NB4 (cell line): ENCODE measurements at regions not wholly inside any gene's neighbourhood (a gene's known extent, or its start where the extent isn't known, plus 50 kb on each side); places are given as distances from the start of the nearest gene placed in this dataset.

Experiments
- CTCF ChIP-seq: IDR thresholded peaks from one replicate; pipeline ENCODE4 v1.5.1; 2012; ENCODE audit warnings: low read depth, low read length
- MAX ChIP-seq: IDR thresholded peaks from 2 replicates; pipeline ENCODE4 v1.6.1; 2011; ENCODE audit warnings: low read depth, low read length
- POLR2A ChIP-seq: IDR thresholded peaks from 2 replicates; pipeline ENCODE4 v1.6.1; 2011; ENCODE audit warnings: mild to moderate bottlenecking; ENCODE audit not compliant: insufficient read length; ENCODE audit errors: extremely low read depth

- TF ChIP-seq CTCF = no peak
- TF ChIP-seq MAX = no peak
- TF ChIP-seq POLR2A = no peak
These were observed 150.8 kb downstream of the AQP4 start for GRCh38 chr18:26714739-26715138.
